SU-DHL-6 (cell line): ENCODE measurements at regions not wholly inside any gene's neighbourhood (a gene's known extent, or its start where the extent isn't known, plus 50 kb on each side); places are given as distances from the start of the nearest gene placed in this dataset.

Experiments used
- H2AFZ ChIP-seq: fragments of 200-600 bp; sonication (generic); 2 replicates; pipeline ENCODE4 v1.6.1; 2014; ENCODE audit warnings: low read depth, mild to moderate bottlenecking, moderate library complexity, mixed read lengths, antibody characterized with exemption, low read length; ENCODE audit not compliant: severe bottlenecking
- H3F3A ChIP-seq: fragments of 200-600 bp; shearing (Covaris generic); 2 replicates; pipeline ENCODE4 v1.6.0; 2016; ENCODE audit warnings: antibody characterized with exemption, mild to moderate bottlenecking; ENCODE audit not compliant: insufficient read depth
- H3K27ac ChIP-seq: fragments of 200-600 bp; sonication (generic); 2 replicates; pipeline ENCODE4 v1.5.1; 2016; ENCODE audit warnings: low read depth, mild to moderate bottlenecking, low read length, moderate library complexity, mixed read lengths
- H3K27me3 ChIP-seq: fragments of 200-600 bp; sonication (generic), shearing (Covaris generic); 2 replicates; pipeline ENCODE4 v1.6.0; 2014; ENCODE audit warnings: mild to moderate bottlenecking, low read length
- H3K36me3 ChIP-seq: fragments of 200-600 bp; sonication (generic); 2 replicates; pipeline ENCODE4 v1.6.1; 2014; ENCODE audit warnings: mild to moderate bottlenecking, low read length, mixed read lengths
- H3K4me2 ChIP-seq: fragments of 300-600, 200-600 bp; shearing (Covaris generic), sonication (generic); 2 replicates; pipeline ENCODE4 v1.6.0; 2014; ENCODE audit warnings: low read length, low read depth, mild to moderate bottlenecking; ENCODE audit not compliant: poor library complexity, severe bottlenecking
- H3K4me3 ChIP-seq: fragments of 200-600 bp; sonication (generic); 2 replicates; pipeline ENCODE4 v1.5.1; 2014; ENCODE audit warnings: antibody characterized with exemption, low read length, mild to moderate bottlenecking, mixed read lengths; ENCODE audit not compliant: insufficient read depth, poor library complexity, severe bottlenecking
- H3K79me2 ChIP-seq: fragments of 200-600 bp; sonication (generic); 2 replicates; pipeline ENCODE4 v1.6.1; 2014; ENCODE audit warnings: mild to moderate bottlenecking, low read length, moderate library complexity; ENCODE audit not compliant: insufficient read depth
- H3K9ac ChIP-seq: fragments of 200-600 bp; sonication (generic); 2 replicates; pipeline ENCODE4 v1.7.0; 2014; ENCODE audit warnings: mild to moderate bottlenecking, low read length
- H3K9me2 ChIP-seq: fragments of 200-600 bp; sonication (generic); replicated peaks from 2 replicates; pipeline ENCODE4 v1.6.1; 2014; ENCODE audit warnings: low read length; ENCODE audit not compliant: insufficient read depth
- H3K9me3 ChIP-seq: fragments of 200-600 bp; sonication (generic); 2 replicates; pipeline ENCODE4 v1.6.1; 2014; ENCODE audit warnings: low read length, mixed read lengths; ENCODE audit not compliant: insufficient read depth
- H4K20me1 ChIP-seq: fragments of 200-600 bp; sonication (generic); 2 replicates; pipeline ENCODE4 v1.6.1; 2014; ENCODE audit warnings: low read depth, mild to moderate bottlenecking, antibody characterized with exemption, low read length, moderate library complexity, mixed read lengths
- CTCF ChIP-seq: fragments of 200-600 bp; sonication (generic); IDR thresholded peaks from one replicate; pipeline ENCODE4 v1.5.1; 2017; ENCODE audit warnings: antibody characterized with exemption, mild to moderate bottlenecking, low read length, moderate library complexity; ENCODE audit not compliant: insufficient read depth, poor library complexity, severe bottlenecking
- EZH2phosphoT487 ChIP-seq: fragments of 200-600 bp; sonication (generic), shearing (Covaris generic); conservative IDR thresholded peaks from 2 replicates; pipeline ENCODE4 v1.6.1; 2018; ENCODE audit warnings: mild to moderate bottlenecking, antibody characterized with exemption, low read length, moderate library complexity, mixed read lengths

- Histone ChIP-seq H3K79me2 (no peaks in the 10 kb centered on the region), H3K36me3 (no peaks in the 10 kb centered on the region), H4K20me1 (no peaks in the 10 kb centered on the region), H3K4me2 (no peak overlapping the region), H3F3A (no peaks in the 10 kb centered on the region), H3K27ac (no peak overlapping the region), H3K9ac (no peak overlapping the region), H2AFZ (no peak overlapping the region), H3K9me2 (no peaks in the 10 kb centered on the region), H3K27me3 (no peaks in the 10 kb centered on the region), H3K4me3 (no peak overlapping the region), H3K9me3 (no peaks in the 10 kb centered on the region)
- TF ChIP-seq EZH2phosphoT487 (no peak), CTCF (no peak)
Observed at GRCh38 chr3:76652524-76652923, 387.4 kb upstream of the ROBO2 start.

- Histone ChIP-seq H3K36me3 (no peaks in the 10 kb centered on the region), H3K27ac (no peak overlapping the region), H3K4me3 (no peak overlapping the region), H3K4me2 (no peak overlapping the region), H3K9ac (no peak overlapping the region), H4K20me1 (no peaks in the 10 kb centered on the region), H3K9me2 (no peaks in the 10 kb centered on the region), H3K27me3 (no peaks in the 10 kb centered on the region), H2AFZ (no peak overlapping the region), H3F3A (no peaks in the 10 kb centered on the region), H3K79me2 (no peaks in the 10 kb centered on the region), H3K9me3 (no peaks in the 10 kb centered on the region)
- TF ChIP-seq CTCF (no peak), EZH2phosphoT487 (no peak)
Observed at GRCh38 chr3:76653640-76654251, 386.2 kb upstream of the ROBO2 start.

- Histone ChIP-seq H3K79me2 (no peaks in the 10 kb centered on the region), H3K9ac (no peak overlapping the region), H3K9me3 (no peaks in the 10 kb centered on the region), H3K36me3 (no peaks in the 10 kb centered on the region), H4K20me1 (no peaks in the 10 kb centered on the region), H3K27me3 (no peaks in the 10 kb centered on the region), H2AFZ (no peak overlapping the region), H3K4me2 (no peak overlapping the region), H3K4me3 (no peak overlapping the region), H3K27ac (no peak overlapping the region), H3F3A (no peaks in the 10 kb centered on the region), H3K9me2 (no peaks in the 10 kb centered on the region)
- TF ChIP-seq EZH2phosphoT487 (no peak), CTCF (no peak)
Observed at GRCh38 chr3:76656531-76657070, 383.3 kb upstream of the ROBO2 start.
